ENCODE measurements at regions not wholly inside any gene's neighbourhood (a gene's known extent, or its start where the extent isn't known, plus 50 kb on each side); places are given as distances from the start of the nearest gene placed in this dataset.

- peaks cover 42 to 74% (median 67%) of the 10 kb centered on the region in 4 experiments for H3K27me3 ChIP-seq (replicated peaks in 1 of 4; ENCODE audit: control insufficient read depth in 3 of 4, extremely low read depth in 1 of 4, insufficient read depth in 3 of 4, low read length in 3 of 4)
- TF ChIP-seq RXRA (IDR thresholded peaks at IDR 0.05; ENCODE audit: insufficient read depth, low read depth, low read length) (no peak), BCL11A (IDR thresholded peaks at IDR 0.05; ENCODE audit: low read depth in 2 of 2, low read length in 2 of 2) (no peak), SP1 (IDR thresholded peaks at IDR 0.05; ENCODE audit: low read depth, low read length) (no peak), SIN3A (conservative IDR thresholded peaks at IDR 0.05 in 1 of 2, IDR thresholded peaks at IDR 0.05 in 1 of 2; ENCODE audit: low read depth in 1 of 2, low read length in 2 of 2) (no peak), BRCA1 (IDR thresholded peaks at IDR 0.05; ENCODE audit: low read depth, low read length) (no peak), SIX5 (IDR thresholded peaks at IDR 0.05; ENCODE audit: low read depth, low read length) (no peak), HDAC6 (IDR thresholded peaks at IDR 0.05; ENCODE audit: low read depth, low read length) (no peak), CTBP2 (IDR thresholded peaks at IDR 0.05; ENCODE audit: borderline replicate concordance, insufficient read depth, insufficient read length, low read length) (no peak), JUND (IDR thresholded peaks at IDR 0.05; ENCODE audit: low read length) (no peak), CBX8 (IDR thresholded peaks at IDR 0.05; ENCODE audit: borderline replicate concordance, low read depth, low read length) (no peak), ASH2L (IDR thresholded peaks at IDR 0.05; ENCODE audit: low read length) (no peak)
Observed at GRCh38 chr22:22059291-22060002, 76.9 kb upstream of the TOP3B start.

More at GRCh38 chr22:22059291-22060002, 76.9 kb upstream of the TOP3B start:
- ChIA-PET POLR2A (ENCODE audit: partially characterized antibody) (no interaction called here), CTCF (ENCODE audit: partially characterized antibody) (interaction anchor here (0.7 to 3.3 kb wide), 15 partner anchors 10 to 192 kb away, joined by 3 to 19 read pairs (median 4); partner anchors contain the start of gene PPM1F)
- no peaks in the 10 kb centered on the region for H3K23me2 ChIP-seq (ENCODE audit: low read depth, low read length)
- no peak overlapping the region for H3K4me2 ChIP-seq (ENCODE audit: insufficient read depth in 1 of 2, low read depth in 2 of 2, low read length in 2 of 2)
- no peaks in the 10 kb centered on the region for H3K36me3 ChIP-seq (ENCODE audit: control insufficient read depth in 2 of 4, insufficient read depth in 4 of 4, low read length in 3 of 4)
- H3K4me1 ChIP-seq (replicated peaks in 1 of 4; ENCODE audit: control insufficient read depth in 3 of 4, insufficient read depth in 4 of 4, low read length in 3 of 4) = peaks cover 0 to 3% (median 0%) of the 10 kb centered on the region in 4 experiments; a peak in 3 of 7 replicates
- H4K20me1 ChIP-seq (replicated peaks in 1 of 2; ENCODE audit: control insufficient read depth in 1 of 2, insufficient read depth in 2 of 2, low read length in 2 of 2) = no peaks in the 10 kb centered on the region
- H3K79me1 ChIP-seq (ENCODE audit: low read depth, low read length) = no peaks in the 10 kb centered on the region
- no peak overlapping the region for H2AFZ ChIP-seq (ENCODE audit: low read length)
- H3K56ac ChIP-seq (replicated peaks; ENCODE audit: insufficient read length, low read depth, low read length) = no peak overlapping the region
- H3K4me3 ChIP-seq (ENCODE audit: extremely low read depth in 1 of 4, insufficient read depth in 2 of 4, low read depth in 3 of 4, low read length in 4 of 4) = no peak overlapping the region
- no peaks in the 10 kb centered on the region for H3K9me3 ChIP-seq (ENCODE audit: insufficient read depth in 2 of 2, low read depth in 1 of 2, low read length in 1 of 2)
- no peak overlapping the region for H2BK20ac ChIP-seq (ENCODE audit: low read length)
- no peak overlapping the region for H3K18ac ChIP-seq (ENCODE audit: extremely low read depth, low read length)
- FAIRE-seq (no peak), DNase-seq (ENCODE audit: low read depth in 1 of 2, low spot score in 2 of 2) (no peak)
- no peak overlapping the region for H3K14ac ChIP-seq (ENCODE audit: insufficient read length)
- 58% methylated on average over 3 of the region's 3 CpGs; no CpG with 5 or more reads in 1 of the 2 experiments for WGBS, 2 experiments (ENCODE audit: extremely low coverage in 1 of 2, insufficient coverage in 1 of 2, insufficient read length in 1 of 2, insufficient replicate concordance in 2 of 2, low coverage in 1 of 2, low lambda C conversion rate in 2 of 2, missing lambda C conversion rate in 1 of 2)
- H4K5ac ChIP-seq (ENCODE audit: insufficient read length, low read depth, low read length) = no peak overlapping the region
- no peaks in the 10 kb centered on the region for H3K79me2 ChIP-seq (ENCODE audit: control insufficient read depth in 1 of 2, insufficient read depth in 2 of 2, low read length in 2 of 2)
- H3K4ac ChIP-seq (replicated peaks; ENCODE audit: insufficient read length, low read depth, low read length) = no peak overlapping the region
- no peak overlapping the region for H2BK15ac ChIP-seq (ENCODE audit: low read length)
- H4K8ac ChIP-seq (ENCODE audit: extremely low read depth, insufficient read depth, low read length) = no peak overlapping the region; the same call in 1 of the 2 replicates
- no peak overlapping the region for H4K91ac ChIP-seq (replicated peaks; ENCODE audit: insufficient read length, low read length)
- no peak overlapping the region for H2AK5ac ChIP-seq (ENCODE audit: low read depth, low read length)
- no peak overlapping the region for H2BK120ac ChIP-seq (replicated peaks; ENCODE audit: low read depth, low read length)
- H2BK5ac ChIP-seq (ENCODE audit: low read depth, low read length) = no peak overlapping the region
- H3K9ac ChIP-seq (replicated peaks in 1 of 4; ENCODE audit: extremely low read depth in 1 of 4, low read depth in 3 of 4, low read length in 3 of 4) = no peak overlapping the region
- no peak overlapping the region for H2BK12ac ChIP-seq (ENCODE audit: low read depth, low read length)
- no peak overlapping the region for H3K27ac ChIP-seq (ENCODE audit: low read depth, low read length)
- H3K23ac ChIP-seq (ENCODE audit: insufficient read length) = no peak overlapping the region
